Liver (tissue), 3 donors: ENCODE measurements at regions not wholly inside any gene's neighbourhood (a gene's known extent, or its start where the extent isn't known, plus 50 kb on each side); places are given as distances from the start of the nearest gene placed in this dataset.

Source experiments
- GABPA ChIP-seq, 2 donors: IDR thresholded peaks in 1 of 2; conservative IDR thresholded peaks in 1 of 2; 2 replicates each; pipeline ENCODE4 v1.6.1; 2016; ENCODE audit warnings: antibody characterized with exemption in 2 of 2, mild to moderate bottlenecking in 1 of 2, moderate library complexity in 1 of 2
- RXRA ChIP-seq, 2 donors: IDR thresholded peaks; 2 replicates each; pipeline ENCODE4 v1.6.1; 2017 to 2018; ENCODE audit warnings: antibody characterized with exemption in 2 of 2, mild to moderate bottlenecking in 1 of 2
- TAF1 ChIP-seq: conservative IDR thresholded peaks from 2 replicates; pipeline ENCODE4 v1.6.1; 2016; ENCODE audit warnings: antibody characterized with exemption, mild to moderate bottlenecking
- ZBTB33 ChIP-seq: IDR thresholded peaks from 2 replicates; pipeline ENCODE4 v1.6.1; 2016; ENCODE audit warnings: antibody characterized with exemption
- TF ChIP-seq, protein P1 (sequence below): fragments of 150-350 bp; IDR thresholded peaks from 2 replicates; pipeline ENCODE4 v1.5.1; 2017; ENCODE audit warnings: improper control_type of control experiment, low read depth, low read length; ENCODE audit not compliant: missing input control
- donor health status: healthy.
- donor health status: healthy.

DNA sequence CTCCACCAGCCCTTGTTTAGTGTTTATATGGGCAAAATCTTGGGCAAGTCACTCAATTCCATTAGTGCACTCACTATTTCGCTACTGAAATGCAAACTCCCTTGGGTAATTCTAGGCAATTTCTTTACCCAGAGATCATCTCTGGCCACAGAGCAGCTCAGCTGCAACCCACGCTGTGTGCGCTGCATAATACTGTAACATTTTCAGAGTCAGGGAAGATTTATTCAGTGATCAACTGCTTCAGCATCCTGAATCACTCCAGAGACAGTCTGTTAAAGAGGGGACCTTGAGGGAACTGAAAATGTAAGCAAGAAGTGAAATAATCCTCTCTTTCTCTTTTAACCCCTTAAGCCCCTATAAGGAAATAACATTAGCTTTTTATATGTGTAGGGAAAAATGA, 189.6 kb upstream of the FBXL4 start:
- no peak for TF ChIP-seq TAF1
- TF ChIP-seq, protein P1, sequence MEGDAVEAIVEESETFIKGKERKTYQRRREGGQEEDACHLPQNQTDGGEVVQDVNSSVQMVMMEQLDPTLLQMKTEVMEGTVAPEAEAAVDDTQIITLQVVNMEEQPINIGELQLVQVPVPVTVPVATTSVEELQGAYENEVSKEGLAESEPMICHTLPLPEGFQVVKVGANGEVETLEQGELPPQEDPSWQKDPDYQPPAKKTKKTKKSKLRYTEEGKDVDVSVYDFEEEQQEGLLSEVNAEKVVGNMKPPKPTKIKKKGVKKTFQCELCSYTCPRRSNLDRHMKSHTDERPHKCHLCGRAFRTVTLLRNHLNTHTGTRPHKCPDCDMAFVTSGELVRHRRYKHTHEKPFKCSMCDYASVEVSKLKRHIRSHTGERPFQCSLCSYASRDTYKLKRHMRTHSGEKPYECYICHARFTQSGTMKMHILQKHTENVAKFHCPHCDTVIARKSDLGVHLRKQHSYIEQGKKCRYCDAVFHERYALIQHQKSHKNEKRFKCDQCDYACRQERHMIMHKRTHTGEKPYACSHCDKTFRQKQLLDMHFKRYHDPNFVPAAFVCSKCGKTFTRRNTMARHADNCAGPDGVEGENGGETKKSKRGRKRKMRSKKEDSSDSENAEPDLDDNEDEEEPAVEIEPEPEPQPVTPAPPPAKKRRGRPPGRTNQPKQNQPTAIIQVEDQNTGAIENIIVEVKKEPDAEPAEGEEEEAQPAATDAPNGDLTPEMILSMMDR, result no peak
- TF ChIP-seq ZBTB33, result no peak
- TF ChIP-seq GABPA (IDR thresholded peaks at IDR 0.05 in 1 of 2, conservative IDR thresholded peaks at IDR 0.05 in 1 of 2), result no peak
- no peak for TF ChIP-seq RXRA (IDR thresholded peaks at IDR 0.05)
